Epithelial cell of proximal tubule (primary cell): ENCODE measurements at regions not wholly inside any gene's neighbourhood (a gene's known extent, or its start where the extent isn't known, plus 50 kb on each side); places are given as distances from the start of the nearest gene placed in this dataset.

ENCODE experiments used
- DNase-seq: peaks from one replicate; pipeline ENCODE4 v3.0.0-alpha.2; 2011; ENCODE audit warnings: low read depth
- H3K4me3 ChIP-seq: 2 replicates; pipeline ENCODE4 v1.5.1; 2011; ENCODE audit warnings: low read depth, mild to moderate bottlenecking, low read length
- CTCF ChIP-seq: conservative IDR thresholded peaks from 2 replicates; pipeline ENCODE4 v1.5.1; 2012; ENCODE audit warnings: low read depth, mild to moderate bottlenecking, low read length

GRCh38 chr7:65317372-65317771 is 56.3 kb upstream of the ZNF92 start:
- no peak overlapping the region for H3K4me3 ChIP-seq
- no peak for TF ChIP-seq CTCF
- DNase-seq: no peak

- H3K4me3 ChIP-seq: no peak overlapping the region
- no peak for TF ChIP-seq CTCF
- DNase-seq: no peak
Observed at GRCh38 chr7:65310761-65311160, 62.9 kb upstream of the ZNF92 start.

GRCh38 chr7:65308300-65308678 is 65.4 kb upstream of the ZNF92 start:
- no peak overlapping the region for H3K4me3 ChIP-seq
- TF ChIP-seq CTCF: no peak
- DNase-seq: no peak

- peak; percentile 81 for TF ChIP-seq CTCF
- no peak overlapping the region for H3K4me3 ChIP-seq
- DNase-seq: peak; percentile 16
Observed at GRCh38 chr7:65307651-65308299, 65.9 kb upstream of the ZNF92 start.

GRCh38 chr7:65304175-65304574 is 69.5 kb upstream of the ZNF92 start:
- TF ChIP-seq CTCF: no peak
- no peak for DNase-seq
- no peak overlapping the region for H3K4me3 ChIP-seq

- no peak overlapping the region for H3K4me3 ChIP-seq
- no peak for DNase-seq
- TF ChIP-seq CTCF: no peak
Observed at GRCh38 chr7:65302883-65303282, 70.8 kb upstream of the ZNF92 start.

GRCh38 chr7:65301007-65301406 is 72.6 kb upstream of the ZNF92 start:
- no peak overlapping the region for H3K4me3 ChIP-seq
- no peak for DNase-seq
- TF ChIP-seq CTCF: no peak
